Sigmoid colon (tissue), 4 donors: ENCODE measurements at regions not wholly inside any gene's neighbourhood (a gene's known extent, or its start where the extent isn't known, plus 50 kb on each side); places are given as distances from the start of the nearest gene placed in this dataset.

Experiments
- EP300 ChIP-seq, 4 donors: sonication (generic); formaldehyde crosslinking; IDR thresholded peaks; one replicate each; pipeline ENCODE4 v1.6.1; 2017; ENCODE audit warnings: antibody characterized with exemption in 4 of 4
- TF ChIP-seq, protein P1 (sequence below), 4 experiments: fragments of 450-650 bp in 3 of 4; fragments of 200-600 bp in 1 of 4; IDR thresholded peaks; one replicate each; pipeline ENCODE4 v1.5.1; 2016 to 2019; ENCODE audit warnings: antibody characterized with exemption in 4 of 4, mild to moderate bottlenecking in 3 of 4, moderate library complexity in 2 of 4

DNA sequence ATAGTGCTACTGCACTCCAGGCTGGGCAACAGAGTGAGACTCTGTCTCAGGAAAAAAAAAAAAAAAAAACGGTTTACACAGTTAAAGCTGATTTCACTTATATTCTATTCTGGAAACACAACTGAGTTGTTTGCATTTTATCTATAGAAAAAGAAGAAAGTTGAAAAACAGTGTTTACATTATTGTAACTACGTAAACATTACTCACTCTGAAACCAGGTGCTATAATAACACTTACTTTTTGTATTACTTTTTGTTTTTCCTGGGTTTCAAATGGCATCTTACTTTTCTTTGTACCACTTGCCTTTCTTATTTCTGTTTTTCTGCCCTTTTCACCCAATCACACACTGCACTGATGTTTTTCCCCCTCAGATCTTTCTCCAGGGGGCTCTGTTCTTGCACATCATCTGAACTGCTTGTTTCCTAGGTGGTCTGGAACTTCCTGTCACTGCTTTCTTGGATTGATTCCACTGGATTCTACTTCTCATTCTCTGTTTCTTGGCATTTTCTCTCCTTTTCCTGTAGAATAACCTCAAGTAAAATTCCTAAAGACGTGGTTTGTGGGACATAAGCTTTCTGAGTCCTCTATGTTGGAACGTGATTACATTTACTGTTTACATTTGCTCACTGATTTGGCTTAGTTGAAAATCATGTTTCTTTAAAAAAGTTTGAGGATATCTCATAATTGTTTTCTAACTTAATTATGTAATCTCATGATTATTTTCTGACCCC, 142.1 kb downstream of the HS3ST3B1 start:
- TF ChIP-seq, protein P1, sequence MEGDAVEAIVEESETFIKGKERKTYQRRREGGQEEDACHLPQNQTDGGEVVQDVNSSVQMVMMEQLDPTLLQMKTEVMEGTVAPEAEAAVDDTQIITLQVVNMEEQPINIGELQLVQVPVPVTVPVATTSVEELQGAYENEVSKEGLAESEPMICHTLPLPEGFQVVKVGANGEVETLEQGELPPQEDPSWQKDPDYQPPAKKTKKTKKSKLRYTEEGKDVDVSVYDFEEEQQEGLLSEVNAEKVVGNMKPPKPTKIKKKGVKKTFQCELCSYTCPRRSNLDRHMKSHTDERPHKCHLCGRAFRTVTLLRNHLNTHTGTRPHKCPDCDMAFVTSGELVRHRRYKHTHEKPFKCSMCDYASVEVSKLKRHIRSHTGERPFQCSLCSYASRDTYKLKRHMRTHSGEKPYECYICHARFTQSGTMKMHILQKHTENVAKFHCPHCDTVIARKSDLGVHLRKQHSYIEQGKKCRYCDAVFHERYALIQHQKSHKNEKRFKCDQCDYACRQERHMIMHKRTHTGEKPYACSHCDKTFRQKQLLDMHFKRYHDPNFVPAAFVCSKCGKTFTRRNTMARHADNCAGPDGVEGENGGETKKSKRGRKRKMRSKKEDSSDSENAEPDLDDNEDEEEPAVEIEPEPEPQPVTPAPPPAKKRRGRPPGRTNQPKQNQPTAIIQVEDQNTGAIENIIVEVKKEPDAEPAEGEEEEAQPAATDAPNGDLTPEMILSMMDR (IDR thresholded peaks at IDR 0.05), result no peak
- no peak for TF ChIP-seq EP300 (IDR thresholded peaks at IDR 0.05)
